ENCODE measurements at regions not wholly inside any gene's neighbourhood (a gene's known extent, or its start where the extent isn't known, plus 50 kb on each side); places are given as distances from the start of the nearest gene placed in this dataset.

GRCh38 chr11:11217289-11217928 lies 135.6 kb downstream of the CSNK2A3 start:
- Histone ChIP-seq H3K36me3 (ENCODE audit: low read depth) (no peaks in the 10 kb centered on the region), H3K4me3 (no peak overlapping the region), H3K27ac (no peak overlapping the region), H4K20me1 (ENCODE audit: insufficient read depth) (no peaks in the 10 kb centered on the region), H3F3A (ENCODE audit: insufficient read depth, low read depth) (no peaks in the 10 kb centered on the region), H3K9me2 (ENCODE audit: insufficient read depth) (no peaks in the 10 kb centered on the region), H3K9me3 (ENCODE audit: insufficient read depth, low read depth) (no peaks in the 10 kb centered on the region), H3K4me1 (replicated peaks; ENCODE audit: insufficient read depth) (no peaks in the 10 kb centered on the region), H3K79me2 (ENCODE audit: low read depth) (no peaks in the 10 kb centered on the region), H3K4me2 (no peak overlapping the region), H3K27me3 (ENCODE audit: insufficient read depth, low read depth) (peaks cover 25% of the 10 kb centered on the region), H2AFZ (no peak overlapping the region)
- DNase-seq, result no peak
- no TSS peak for BruUV-seq (replicated peaks)
- ChIA-PET POLR2A (ENCODE audit: unreplicated experiment) (no interaction called here), CTCF (no interaction called here)
- intact Hi-C loops (cut with micrococcal nuclease; ENCODE audit: unreplicated experiment), result no loop called here
- TF ChIP-seq CTCF (conservative IDR thresholded peaks at IDR 0.05), result no peak
- no peak for TF ChIP-seq EZH2 (IDR thresholded peaks at IDR 0.05; ENCODE audit: low read depth)

- TF ChIP-seq EZH2 (IDR thresholded peaks at IDR 0.05; ENCODE audit: low read depth) (no peak), CTCF (conservative IDR thresholded peaks at IDR 0.05) (no peak)
- Histone ChIP-seq H3K27me3 (ENCODE audit: insufficient read depth, low read depth) (peaks cover 23% of the 10 kb centered on the region), H3K9me2 (ENCODE audit: insufficient read depth) (no peaks in the 10 kb centered on the region), H3K27ac (no peak overlapping the region), H3K4me2 (no peak overlapping the region), H3K4me3 (no peak overlapping the region), H3K79me2 (ENCODE audit: low read depth) (no peaks in the 10 kb centered on the region), H2AFZ (no peak overlapping the region), H3K9me3 (ENCODE audit: insufficient read depth, low read depth) (no peaks in the 10 kb centered on the region), H3F3A (ENCODE audit: insufficient read depth, low read depth) (no peaks in the 10 kb centered on the region), H4K20me1 (ENCODE audit: insufficient read depth) (no peaks in the 10 kb centered on the region), H3K36me3 (ENCODE audit: low read depth) (no peaks in the 10 kb centered on the region), H3K4me1 (replicated peaks; ENCODE audit: insufficient read depth) (no peaks in the 10 kb centered on the region)
- DNase-seq, result no peak
- intact Hi-C loops (cut with micrococcal nuclease; ENCODE audit: unreplicated experiment), result no loop called here
- BruUV-seq (replicated peaks), result no TSS peak
- CTCF ChIA-PET, result no interaction called here
- POLR2A ChIA-PET (ENCODE audit: unreplicated experiment), result no interaction called here
Observed at GRCh38 chr11:11215944-11216343, 137.1 kb downstream of the CSNK2A3 start.

DNA sequence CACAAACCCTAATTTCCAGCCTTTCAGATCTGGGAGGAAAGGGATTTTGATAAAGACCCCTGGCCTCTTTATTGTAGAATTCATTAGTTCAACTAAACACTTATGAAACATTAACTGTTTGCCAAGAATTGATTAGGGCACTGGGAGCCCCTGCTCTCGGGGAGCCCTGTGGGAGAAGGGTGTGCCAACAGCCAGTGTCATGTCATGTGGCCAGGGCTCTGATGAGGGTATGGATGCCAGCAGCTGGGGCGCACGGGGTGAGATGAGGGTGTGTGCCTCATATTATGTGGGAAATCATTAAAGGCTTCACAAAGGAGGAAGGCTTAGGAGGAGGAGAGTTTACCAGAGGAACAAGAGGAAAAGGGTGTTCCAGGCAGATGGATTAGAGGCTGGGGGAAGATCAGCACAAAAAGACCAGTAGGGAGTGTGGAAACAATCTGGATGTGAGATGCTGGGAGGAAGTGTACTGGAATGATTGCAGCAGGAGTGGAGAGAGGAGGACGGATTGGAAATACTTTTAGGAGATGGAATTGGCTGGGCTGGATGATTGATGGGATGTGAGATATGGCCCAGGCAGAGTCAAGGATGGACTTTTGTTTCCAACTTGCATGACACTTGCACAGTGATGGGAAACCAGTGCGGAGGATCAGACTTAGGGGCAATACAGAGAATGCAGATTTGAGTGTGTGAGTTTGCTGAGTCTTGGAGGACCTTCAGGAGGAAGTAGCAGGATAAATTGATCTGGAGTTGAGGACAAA lies 137.8 kb downstream of the CSNK2A3 start:
- H4K20me1 ChIP-seq (ENCODE audit: insufficient read depth), result no peaks in the 10 kb centered on the region
- no peak overlapping the region for H2AFZ ChIP-seq
- H3K36me3 ChIP-seq (ENCODE audit: low read depth), result no peaks in the 10 kb centered on the region
- H3K4me3 ChIP-seq, result no peak overlapping the region
- H3F3A ChIP-seq (ENCODE audit: insufficient read depth, low read depth), result no peaks in the 10 kb centered on the region
- H3K9me2 ChIP-seq (ENCODE audit: insufficient read depth), result no peaks in the 10 kb centered on the region
- no peak overlapping the region for H3K4me2 ChIP-seq
- H3K27ac ChIP-seq, result no peak overlapping the region
- no peaks in the 10 kb centered on the region for H3K79me2 ChIP-seq (ENCODE audit: low read depth)
- no TSS peak for BruUV-seq (replicated peaks)
- intact Hi-C loops (cut with micrococcal nuclease; ENCODE audit: unreplicated experiment), result no loop called here
- CTCF ChIA-PET, result no interaction called here
- POLR2A ChIA-PET (ENCODE audit: unreplicated experiment), result no interaction called here
- no peaks in the 10 kb centered on the region for H3K4me1 ChIP-seq (replicated peaks; ENCODE audit: insufficient read depth)
- no peaks in the 10 kb centered on the region for H3K9me3 ChIP-seq (ENCODE audit: insufficient read depth, low read depth)
- H3K27me3 ChIP-seq (ENCODE audit: insufficient read depth, low read depth), result peaks cover 16% of the 10 kb centered on the region; the same call in 1 of the 2 replicates
- no peak for DNase-seq
- TF ChIP-seq CTCF (conservative IDR thresholded peaks at IDR 0.05) (no peak), EZH2 (IDR thresholded peaks at IDR 0.05; ENCODE audit: low read depth) (no peak)
